HEK293T (cell line): ENCODE measurements at regions not wholly inside any gene's neighbourhood (a gene's known extent, or its start where the extent isn't known, plus 50 kb on each side); places are given as distances from the start of the nearest gene placed in this dataset.
"Not testable (repeated sequence)": the region's sequence is repeated elsewhere in the genome, so short reads cannot be mapped to it uniquely, and the experiment has no call there.

Source experiments
- ARNT ChIP-seq: fragments of 450-650 bp; IDR thresholded peaks from 2 replicates; pipeline ENCODE4 v1.6.1; 2017; ENCODE audit warnings: mild to moderate bottlenecking
- BHLHE40 ChIP-seq: fragments of 450-650 bp; IDR thresholded peaks from 2 replicates; pipeline ENCODE4 v1.6.1; 2016; ENCODE audit warnings: mild to moderate bottlenecking, moderate library complexity, borderline replicate concordance
- FOXA1 ChIP-seq: fragments of 450-650 bp; IDR thresholded peaks from 2 replicates; pipeline ENCODE4 v1.6.1; 2016; ENCODE audit warnings: mild to moderate bottlenecking
- FOXM1 ChIP-seq: fragments of 450-650 bp; IDR thresholded peaks from 2 replicates; pipeline ENCODE4 v1.6.1; 2017; ENCODE audit warnings: mild to moderate bottlenecking, borderline replicate concordance
- PKNOX1 ChIP-seq: fragments of 450-650 bp; IDR thresholded peaks from 2 replicates; pipeline ENCODE4 v1.6.1; 2016
- TARDBP ChIP-seq: fragments of 450-650 bp; IDR thresholded peaks from 2 replicates; pipeline ENCODE4 v1.6.1; 2016
- ZNF384 ChIP-seq: fragments of 450-650 bp; IDR thresholded peaks from 2 replicates; pipeline ENCODE4 v1.6.1; 2016

DNA sequence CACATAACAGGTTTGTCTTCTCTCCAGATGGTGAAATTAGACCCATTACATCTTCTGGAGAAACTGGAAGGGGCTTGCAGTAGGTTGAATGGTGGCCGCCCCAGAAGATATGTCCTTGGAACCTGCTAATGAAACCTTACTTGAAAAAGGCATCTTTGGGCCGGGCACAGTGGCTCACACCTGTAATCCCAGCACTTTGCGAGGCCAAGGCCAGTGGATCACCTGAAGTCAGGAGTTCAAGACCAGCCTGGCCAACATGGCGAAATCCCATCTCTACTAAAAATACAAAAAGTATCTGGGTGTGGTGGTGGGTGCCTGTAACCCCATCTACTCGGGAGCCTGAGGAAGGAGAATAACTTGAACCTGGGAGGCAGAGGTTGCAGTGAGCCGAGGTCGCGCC is 53.2 kb upstream of the SH3PXD2B start:
- TF ChIP-seq ARNT, BHLHE40, PKNOX1, FOXM1, TARDBP, FOXA1, ZNF384: not testable (repeated sequence)
